T-helper 2 cell (primary cell): ENCODE measurements at regions not wholly inside any gene's neighbourhood (a gene's known extent, or its start where the extent isn't known, plus 50 kb on each side); places are given as distances from the start of the nearest gene placed in this dataset.
A peak's percentile ranks its signal among the peaks of the same experiment; 100 is the strongest.
"Not testable (repeated sequence)": the region's sequence is repeated elsewhere in the genome, so short reads cannot be mapped to it uniquely, and the experiment has no call there.

ENCODE experiments used
- DNase-seq, 5 experiments: peaks; one replicate each; pipeline versions ENCODE4 v3.0.0 to v3.0.0-alpha.2; 2012 to 2022

DNA sequence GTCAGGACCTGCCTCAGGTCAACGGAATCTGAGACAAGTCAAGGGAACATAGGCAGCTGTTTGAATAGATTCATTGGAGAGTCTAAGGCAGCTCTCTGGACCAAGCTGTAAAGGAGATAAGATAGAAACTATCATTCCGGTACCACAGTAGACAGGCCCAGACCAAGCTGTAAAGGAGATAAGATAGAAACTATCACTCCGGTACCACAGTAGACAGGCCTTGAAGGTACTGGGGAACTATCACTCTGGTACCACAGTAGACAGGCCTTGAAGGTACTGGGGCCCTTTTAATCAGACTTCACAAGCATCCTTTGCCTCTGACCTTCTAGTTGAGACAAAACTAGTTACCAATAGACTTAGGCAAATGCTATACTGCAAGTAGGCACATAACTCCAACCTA is 346.1 kb downstream of the DCDC2C start:
- DNase-seq: no peak

DNA sequence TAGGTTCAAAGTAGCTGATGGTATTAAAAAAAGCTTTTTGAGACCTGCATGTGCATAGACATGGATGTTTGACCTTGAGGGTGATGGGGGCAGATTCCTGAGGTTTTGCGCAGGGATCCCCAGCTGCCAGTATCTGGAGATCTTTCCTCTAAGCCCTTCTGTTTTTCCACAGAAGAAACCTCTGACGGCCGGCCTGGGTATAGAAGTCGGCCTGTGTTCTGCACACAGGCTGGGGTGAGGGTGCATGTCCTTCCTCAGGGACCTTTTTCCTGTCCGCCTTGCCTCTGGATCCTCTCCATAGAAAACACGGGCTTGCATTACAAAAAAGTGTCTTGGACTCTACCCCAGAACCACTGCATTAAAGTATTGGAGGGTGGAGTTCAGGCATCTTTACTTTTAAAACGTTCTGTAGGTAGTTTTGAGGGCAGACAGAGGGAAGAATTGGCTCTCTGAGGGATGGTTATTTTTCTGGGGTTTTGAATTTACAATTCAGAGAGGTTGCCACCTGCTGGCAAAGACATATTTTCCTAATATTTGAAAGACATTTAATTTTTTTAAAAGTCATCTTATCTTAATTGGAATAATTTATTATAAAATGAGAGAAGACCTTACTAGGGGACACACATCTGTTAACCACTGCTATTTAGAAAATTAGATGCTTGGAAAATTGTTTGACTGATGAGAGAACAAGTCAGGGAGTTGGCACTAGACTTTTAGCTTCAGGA is 350.6 kb downstream of the DCDC2C start:
- peak in 1 of 5 experiments; percentile 13 for DNase-seq

DNA sequence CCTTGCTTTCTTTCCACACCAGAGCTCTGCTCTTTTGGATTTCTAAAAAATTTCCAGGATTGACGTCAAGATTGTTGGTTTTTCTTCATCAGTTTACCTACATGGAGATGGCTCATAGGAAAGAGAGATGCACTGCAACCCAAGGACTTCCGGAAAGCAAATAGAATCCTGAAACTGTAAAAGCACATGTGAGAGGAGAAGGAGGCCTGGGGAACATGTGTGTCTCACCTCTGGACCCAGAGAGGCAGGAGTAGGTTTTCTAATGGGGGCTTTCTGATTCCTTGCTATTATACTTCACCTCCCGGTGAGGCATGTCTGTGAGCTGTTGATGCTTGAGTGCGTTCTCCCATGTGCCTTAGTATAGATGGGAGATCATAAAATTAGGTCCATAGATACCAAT is 362.8 kb downstream of the DCDC2C start:
- DNase-seq: no peak

DNA sequence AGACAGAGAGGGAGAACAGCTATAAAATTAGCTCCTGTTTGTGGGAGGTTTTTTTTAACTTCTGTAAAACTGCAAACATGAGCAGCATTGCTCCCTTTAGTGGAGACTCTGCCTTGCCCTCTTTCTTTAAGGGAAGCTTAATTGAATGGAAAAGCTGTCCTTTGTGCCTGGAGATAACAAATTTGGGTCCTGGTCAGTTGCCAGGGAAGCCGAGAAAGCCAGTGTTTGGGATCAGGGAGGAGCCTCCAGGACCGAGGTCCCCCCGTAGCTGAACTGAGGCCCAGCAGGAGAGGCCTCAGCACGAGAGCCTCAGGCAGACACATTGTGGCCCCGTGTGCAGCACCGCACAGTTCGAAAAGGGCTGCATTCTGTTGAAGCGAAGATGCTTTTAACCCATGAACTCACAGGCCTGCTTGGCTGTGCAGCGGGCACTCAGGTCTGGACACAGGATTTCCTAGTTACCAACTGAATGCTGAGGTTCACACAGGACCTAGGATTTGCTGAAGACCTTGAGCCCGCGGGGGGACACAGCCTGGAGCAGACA is 369.7 kb downstream of the DCDC2C start:
- DNase-seq: no peak

DNA sequence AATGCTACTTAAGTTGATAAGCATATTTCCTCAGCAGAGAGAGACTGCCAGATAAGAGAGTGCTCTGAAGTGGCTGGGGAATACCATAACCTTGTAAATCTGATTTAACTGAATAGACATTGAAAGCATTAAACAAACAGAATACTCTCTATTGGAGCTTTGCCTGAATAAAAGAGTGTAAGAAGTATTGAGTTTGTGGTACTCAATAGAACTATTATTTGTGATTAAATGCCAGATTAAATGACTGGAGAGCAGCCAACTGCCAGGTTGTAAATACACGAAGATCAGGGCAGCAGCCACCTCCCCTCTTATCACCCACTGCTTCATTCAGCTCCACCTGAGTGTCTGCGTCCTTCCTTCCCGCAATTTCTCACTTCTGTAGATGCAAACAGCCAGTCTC is 373.6 kb downstream of the DCDC2C start:
- no peak for DNase-seq

DNA sequence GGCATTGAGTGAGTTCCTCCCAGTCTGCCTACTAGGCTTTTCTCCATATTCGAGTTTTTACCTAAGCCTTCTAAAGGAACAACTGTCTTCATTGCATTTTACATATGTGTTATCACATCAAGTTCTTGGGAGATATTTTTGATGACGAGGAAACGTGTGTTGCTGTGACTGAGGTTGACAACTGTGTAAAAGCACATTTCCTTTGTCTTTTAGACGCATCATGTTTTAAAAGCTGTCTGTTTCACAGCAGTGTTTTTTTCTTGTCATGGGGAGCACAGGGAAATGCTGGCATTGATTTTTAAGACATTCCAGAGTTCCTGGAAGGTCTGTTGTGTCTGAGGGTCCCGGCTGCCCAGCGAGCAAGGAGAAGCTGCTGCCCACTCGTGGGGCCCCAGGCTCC is 381.8 kb downstream of the DCDC2C start:
- DNase-seq: no peak

DNA sequence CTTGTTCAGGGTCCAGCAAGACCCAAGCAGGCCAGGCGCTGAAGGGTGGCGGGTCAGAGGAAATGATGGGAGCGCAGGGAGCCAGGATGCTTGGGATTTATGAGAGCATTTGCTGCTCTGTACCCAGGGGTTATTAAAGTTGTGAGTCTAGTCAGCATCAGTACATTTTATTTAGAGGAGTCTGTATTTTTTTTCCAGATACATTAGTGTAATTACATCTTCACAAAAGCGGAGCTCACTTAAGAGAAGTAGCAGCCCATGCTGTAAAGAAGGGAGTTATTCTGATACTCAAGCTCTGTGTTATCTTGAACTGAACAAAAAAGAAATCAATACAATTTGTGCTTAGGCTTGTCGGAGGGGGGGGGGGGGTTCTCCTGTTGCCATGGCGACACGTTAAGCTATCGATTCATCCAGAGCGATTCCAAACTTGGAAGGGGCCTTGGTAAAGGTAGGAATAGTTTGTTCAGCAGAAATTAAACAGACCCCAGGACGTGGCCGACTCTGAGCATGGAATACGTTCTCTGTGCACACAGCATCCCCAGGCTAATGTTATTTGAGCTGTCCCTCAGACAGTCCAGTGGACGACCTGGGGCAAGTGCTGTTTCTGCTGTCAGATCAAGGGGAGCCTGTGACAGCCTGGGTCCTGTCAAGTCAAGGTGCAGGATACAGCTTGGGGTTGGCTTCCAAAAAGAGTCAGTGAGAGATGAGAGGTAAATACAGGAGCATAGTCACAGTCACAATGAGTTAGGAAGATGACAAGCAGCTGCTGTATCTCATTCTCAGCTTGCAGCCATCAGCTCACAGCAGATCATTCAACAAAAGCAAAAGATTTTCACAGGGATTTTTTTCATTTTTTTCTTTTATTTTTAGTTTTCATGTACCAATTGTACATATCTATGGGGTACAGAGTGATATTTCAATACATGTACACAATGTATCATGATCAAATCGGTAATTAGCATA is 387.6 kb downstream of the DCDC2C start:
- no peak for DNase-seq

DNA sequence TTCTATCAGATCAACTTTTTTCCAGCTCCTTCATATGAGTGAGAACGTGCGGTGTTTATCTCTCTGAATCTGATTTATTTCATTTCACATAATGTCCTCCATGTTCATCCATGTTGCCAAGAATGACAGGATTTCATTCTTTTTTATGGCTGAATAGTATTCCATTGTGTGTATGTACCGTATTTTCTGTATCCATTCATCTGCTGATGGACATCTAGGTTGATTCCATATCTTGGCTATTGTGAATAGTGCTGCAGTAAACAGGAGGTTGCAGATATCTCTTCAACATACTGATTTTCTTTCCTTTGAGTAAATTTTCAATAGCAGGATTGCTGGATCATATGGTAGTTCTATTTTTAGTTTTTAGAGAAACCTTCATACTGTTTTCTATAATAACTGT is 388.5 kb downstream of the DCDC2C start:
- no peak for DNase-seq

DNA sequence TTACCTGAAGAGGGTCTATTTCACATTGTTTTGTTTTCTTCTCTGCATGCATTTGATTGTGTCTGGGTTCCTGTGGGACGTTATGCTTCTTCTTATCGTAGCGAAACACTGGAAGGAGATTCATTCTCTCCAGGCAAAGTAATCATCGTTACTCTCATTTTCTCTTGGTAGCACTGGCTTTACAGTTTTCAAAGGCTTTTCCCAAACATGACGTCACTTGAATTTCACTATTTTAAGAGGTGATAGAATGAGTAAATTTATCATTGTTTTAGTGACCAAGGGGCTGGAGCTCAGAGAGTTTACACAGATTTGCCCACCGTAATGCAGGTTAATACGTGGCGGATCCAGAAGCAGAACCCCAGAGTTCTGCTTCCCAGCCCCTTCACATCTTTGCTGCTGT is 391.4 kb downstream of the DCDC2C start:
- no peak for DNase-seq

DNA sequence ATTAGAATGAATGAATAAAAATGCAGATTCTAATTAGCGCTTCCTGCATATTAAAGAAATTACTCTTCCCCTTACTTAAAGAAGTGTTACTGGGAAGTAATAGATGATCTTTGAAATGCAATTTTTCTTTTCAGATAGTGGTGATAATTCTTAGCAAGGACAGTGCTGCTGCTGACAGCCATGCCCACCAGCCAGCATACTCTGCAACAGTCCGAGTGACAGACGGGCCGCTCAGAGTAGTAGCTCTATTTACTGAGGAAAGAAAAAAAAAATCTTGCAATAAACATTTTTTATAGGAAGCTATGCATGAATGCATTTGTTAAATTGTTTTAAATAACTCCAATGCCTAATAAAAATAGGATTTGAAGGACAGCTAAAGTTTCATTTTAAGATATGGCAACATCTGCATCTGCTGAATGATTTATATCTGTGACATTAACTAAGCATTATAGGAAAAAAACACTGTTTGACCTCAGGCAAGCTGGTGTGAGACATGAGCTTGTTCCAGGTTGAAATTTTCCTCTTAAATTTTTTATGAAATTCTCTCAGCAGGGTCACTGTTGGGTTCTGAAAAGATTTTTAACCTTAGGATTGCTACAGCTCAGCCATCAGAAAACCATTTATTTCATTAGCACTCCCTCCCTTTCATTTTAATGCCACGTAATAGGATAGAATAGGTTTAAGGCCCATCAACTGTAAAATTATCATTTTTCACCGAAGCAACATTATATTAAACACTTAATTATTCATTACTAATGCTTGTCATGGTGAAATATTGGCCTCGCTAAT is 393.8 kb downstream of the DCDC2C start:
- no peak for DNase-seq

DNA sequence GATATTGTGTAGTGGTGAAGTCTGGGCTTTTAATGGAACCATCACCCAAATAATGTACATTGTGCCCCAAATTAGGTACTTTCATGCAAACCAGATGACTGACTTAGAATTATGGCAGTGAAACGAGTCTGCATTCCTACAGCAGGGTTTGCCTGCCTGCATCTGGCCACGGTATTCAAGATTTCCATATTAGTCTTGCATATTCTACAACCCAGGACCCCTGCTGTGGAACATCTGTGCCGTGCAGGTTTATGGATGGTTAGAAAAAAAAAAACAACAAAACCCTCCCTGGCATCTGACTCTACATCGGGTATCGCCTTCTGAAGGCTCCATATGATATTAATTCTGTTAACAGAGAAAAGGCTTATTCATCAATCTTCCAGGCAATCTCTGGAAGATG is 394.8 kb downstream of the DCDC2C start:
- DNase-seq: no peak

DNA sequence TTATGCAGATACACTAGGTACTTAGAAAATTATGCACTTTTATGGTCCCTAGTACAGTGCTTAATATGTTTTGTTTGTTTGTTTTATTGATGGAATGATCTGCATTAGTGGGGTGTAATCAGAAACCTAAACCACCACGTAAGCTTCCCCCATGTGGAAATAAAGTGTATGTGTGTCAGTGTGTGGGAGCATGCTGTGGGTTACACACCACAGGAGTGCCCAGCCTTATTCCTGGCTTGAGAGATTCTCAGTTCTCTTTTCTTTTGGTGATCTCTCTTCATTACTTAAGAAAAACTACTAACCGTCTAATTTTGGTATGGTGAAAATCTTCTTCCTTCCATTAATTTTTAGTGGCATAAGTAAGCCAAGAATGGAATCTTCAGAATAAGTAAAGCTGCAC is 398.6 kb downstream of the DCDC2C start:
- no peak for DNase-seq

DNA sequence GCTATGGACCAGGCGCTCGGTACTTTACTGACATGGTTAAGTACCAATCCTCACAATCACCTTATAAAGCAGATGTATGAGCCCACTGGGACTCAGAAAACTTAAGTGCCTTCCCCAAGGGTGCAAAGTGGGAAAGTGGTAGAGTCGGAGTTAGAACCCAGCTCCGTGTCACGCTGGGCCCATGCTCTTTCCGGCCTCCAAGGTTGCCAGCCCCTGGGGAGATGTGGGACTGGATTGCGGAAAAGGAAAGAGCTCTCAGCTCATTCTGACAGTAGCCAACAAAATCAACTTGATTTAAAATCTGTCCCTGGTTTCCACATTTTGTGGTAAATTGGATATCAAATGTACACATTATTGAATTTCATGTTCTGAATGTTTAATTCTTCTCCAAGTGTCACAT is 403.8 kb downstream of the DCDC2C start:
- DNase-seq: no peak

DNA sequence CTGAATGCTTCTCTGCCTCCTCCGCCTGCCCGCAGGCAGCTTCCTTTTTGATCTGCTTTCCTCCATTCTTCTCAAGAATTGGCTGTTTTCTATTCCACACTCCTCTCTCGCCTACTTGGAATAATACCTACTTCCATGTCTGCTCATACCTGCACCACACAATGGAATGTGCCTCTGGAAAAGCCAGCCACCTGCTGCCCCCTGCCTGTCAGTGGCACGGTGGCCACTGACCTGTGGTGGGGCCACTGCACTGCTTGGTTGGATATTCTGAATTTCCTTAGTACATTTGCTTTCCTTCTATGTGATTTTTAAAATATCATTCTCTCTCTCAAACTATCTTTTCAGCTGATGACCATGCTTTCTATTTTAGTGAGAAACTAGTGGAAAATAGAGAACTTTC is 406.9 kb downstream of the DCDC2C start:
- no peak for DNase-seq

DNA sequence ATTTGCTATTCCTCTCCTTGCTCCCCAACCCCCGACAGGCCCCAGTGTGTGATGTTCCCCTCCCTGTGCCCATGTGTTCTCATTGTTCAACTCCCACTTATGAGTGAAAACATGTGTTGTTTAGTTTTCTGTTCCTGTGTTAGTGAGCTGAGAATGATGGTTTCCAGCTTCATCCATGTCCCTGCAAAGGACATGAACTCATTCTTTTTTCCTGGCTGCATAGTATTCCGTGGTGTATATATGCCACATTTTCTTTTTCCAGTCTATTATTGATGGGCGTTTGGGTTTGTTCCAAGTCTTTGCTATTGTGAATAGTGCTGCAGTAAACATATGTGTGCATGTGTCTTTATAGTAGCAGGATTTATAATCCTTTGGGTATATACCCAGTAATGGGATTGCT is 412.1 kb downstream of the DCDC2C start:
- DNase-seq: not testable (repeated sequence)

DNA sequence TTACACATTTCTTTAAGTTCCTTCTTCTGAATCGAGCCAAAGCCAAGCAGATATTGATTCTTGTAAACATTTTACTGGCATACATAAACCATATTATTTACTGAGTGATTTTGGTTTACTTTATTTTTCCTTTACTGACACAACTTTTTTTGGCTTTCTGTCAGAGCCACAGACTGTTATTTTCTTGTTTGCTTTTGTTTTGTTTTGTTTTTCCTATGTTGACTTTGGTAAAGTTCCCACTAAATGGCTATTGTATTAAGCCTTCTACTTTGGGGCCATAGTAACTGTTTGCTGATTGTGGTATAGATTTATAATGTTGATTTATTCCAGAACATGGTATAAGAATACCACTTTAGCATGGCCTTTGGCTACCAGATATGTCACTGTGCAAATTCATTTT is 419.4 kb downstream of the DCDC2C start:
- DNase-seq: no peak

DNA sequence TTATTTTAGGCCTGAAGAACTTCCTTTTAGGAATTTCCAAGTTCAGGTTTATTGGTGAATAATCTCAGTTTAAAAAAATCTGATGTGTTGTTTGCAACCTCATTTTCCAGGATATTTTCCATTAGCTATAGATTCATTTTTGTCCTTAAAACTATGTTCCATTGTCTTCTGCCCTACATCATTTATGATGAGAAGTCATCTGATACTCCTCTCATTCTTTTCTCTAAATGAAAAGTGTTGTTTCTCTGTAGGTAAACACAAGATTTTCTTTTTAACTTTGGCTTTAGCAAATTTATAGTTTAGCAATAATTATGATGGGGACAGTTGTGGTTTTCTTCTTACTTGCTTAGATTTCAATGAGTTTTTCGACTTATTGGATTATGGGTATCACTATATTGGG is 427.3 kb downstream of the DCDC2C start:
- DNase-seq: no peak

DNA sequence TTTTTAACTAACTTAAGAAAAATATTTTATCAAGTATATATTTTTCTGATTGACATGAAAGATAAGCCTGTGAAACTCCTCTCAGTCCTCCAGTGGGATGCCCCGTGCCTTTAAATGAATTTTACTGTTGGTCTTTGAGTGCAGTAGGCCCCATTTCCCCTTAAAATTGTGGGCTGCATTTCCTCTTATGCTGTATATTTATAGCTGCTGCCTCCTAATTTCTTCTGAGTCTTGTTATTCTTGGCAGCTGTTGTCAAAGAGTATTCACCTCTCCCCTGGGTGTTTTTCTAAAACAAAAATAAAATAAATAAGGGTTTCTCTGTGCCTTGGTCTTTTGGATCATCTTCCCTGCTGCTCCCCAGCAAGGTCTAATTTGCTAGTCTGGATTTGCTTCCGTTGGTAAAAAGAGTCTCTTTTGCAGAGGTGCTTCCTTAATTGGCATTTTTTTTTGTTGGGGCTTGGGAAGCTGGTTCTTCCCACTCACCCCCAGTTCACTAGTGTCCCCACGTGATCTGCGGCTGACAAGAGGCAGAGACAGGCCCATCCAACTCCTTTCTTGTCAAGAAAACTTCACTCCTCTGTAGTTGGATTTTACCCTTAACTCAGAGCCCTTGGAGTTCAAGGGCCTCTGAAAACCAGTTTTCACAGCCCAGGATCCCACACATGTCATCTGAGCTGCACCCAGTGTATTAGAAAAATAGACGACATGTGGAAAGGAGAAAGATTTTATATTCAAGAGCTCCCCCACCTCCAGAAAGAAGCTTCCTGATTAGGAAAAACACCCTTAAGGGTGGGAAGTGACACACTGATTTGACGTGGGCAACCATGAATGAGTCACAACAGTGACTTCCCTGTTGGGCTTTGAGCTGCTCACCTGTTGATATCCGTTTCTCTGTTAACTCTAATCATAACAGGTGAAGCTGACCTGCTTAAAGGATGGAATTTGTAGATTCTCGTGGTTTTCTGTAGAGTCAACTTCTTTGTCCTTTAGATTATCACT is 431.5 kb downstream of the DCDC2C start:
- no peak for DNase-seq

DNA sequence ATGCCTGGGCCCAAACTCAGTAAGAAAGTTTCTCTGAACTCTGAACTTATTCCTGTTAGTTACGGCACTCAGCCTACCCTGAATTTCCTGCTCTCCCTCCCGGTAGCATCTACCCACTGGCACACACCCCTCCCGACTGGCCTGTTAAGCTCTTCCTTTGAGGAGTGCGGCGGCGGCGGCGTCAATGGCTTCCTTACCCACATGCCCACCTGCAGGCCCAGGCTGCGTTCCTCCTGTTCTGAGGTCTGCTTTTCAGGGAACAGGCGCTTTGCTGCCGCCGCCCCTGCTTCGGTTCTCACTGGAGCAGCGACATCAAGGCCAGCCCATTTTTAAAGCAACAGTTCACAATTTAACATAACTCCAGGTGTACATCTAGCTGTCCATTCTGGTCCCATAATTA is 432.4 kb downstream of the DCDC2C start:
- no peak for DNase-seq

DNA sequence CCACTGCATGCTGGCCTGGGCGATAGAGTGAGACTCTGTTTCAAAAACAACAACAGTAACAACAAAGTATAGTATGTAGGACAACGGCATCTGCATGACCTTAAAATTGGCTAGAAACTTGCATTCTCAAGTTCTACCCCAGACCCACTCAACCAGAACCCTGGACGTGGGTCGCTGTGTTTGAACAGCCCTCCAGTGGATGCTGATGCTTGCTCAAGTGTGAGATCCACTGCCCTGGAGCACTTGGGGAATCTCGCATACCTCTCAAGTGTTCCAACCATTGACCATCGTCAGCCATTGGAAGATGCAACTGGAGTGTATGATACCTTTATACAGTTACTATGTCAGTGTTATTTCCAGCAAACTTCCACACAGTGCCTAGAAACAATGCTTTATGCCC is 435.9 kb downstream of the DCDC2C start:
- DNase-seq: no peak

DNA sequence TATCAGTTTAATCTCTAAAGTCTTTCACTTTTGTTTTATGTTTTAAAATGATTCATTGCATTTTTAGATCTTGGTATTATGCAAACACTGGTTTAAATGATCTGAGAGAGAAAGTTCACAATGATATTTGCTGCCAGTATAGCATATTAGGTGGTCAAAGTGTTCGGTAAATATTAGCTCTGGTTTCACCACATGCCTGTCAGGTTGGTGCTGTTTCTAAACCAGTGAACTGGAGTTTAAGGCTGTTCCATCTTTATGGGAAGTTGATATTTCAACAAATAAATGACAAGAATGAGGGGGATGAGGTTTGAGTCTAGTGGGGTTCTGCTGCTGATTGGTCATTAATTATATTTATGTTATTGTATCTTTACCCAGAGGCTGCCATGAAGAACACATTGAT is 436.4 kb downstream of the DCDC2C start:
- no peak for DNase-seq
